Midbrain (tissue), 1 donor: ENCODE measurements at regions not wholly inside any gene's neighbourhood (a gene's known extent, or its start where the extent isn't known, plus 50 kb on each side); places are given as distances from the start of the nearest gene placed in this dataset.
"Not testable (repeated sequence)": the region's sequence is repeated elsewhere in the genome, so short reads cannot be mapped to it uniquely, and the experiment has no call there.

Source experiments
- DNase-seq: peaks from one replicate; lab custom pipeline; 2025; lab: John Stamatoyannopoulos, UW

- DNase-seq, result no peak
Measured at GRCh38 chr5:74534397-74535129, 106.0 kb downstream of the ENC1 start.

- no peak for DNase-seq
Measured at GRCh38 chr5:74530326-74531050, 110.0 kb downstream of the ENC1 start.

- no peak for DNase-seq
Measured at GRCh38 chr5:74529101-74529500, 111.4 kb downstream of the ENC1 start.

- DNase-seq, result no peak
Measured at GRCh38 chr5:74526111-74526510, 114.4 kb downstream of the ENC1 start.

- not testable (repeated sequence) for DNase-seq
Measured at GRCh38 chr5:74524767-74525166, 115.8 kb downstream of the ENC1 start.

GRCh38 chr5:74523698-74524097 is 116.8 kb downstream of the ENC1 start:
- not testable (repeated sequence) for DNase-seq

DNA sequence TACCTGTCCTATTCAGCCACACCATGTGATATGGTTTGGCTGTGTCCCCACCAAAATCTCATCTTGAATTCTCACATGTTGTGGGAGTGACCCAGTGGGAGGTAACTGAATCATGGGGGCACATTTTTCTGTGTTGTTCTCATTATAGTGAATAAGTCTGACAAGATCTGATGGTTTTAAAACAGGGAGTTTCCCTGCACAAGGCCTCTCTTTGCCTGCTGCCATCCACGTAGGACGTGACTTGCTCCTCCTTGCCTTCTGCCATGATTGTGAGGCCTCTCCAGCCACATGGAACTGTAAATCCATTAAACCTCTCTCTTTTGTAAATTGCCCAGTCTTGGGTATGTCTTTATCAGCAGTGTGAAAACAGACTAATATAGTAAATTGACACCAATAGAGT is 117.7 kb downstream of the ENC1 start:
- DNase-seq, result not testable (repeated sequence)

- DNase-seq, result peak; percentile 22
Measured at GRCh38 chr5:74521401-74521800, 119.1 kb downstream of the ENC1 start.

- DNase-seq, result no peak
Measured at GRCh38 chr5:74519679-74520078, 120.8 kb downstream of the ENC1 start.

- no peak for DNase-seq
Measured at GRCh38 chr5:74519161-74519571, 121.4 kb downstream of the ENC1 start.

- DNase-seq, result no peak
Measured at GRCh38 chr5:74517700-74518099, 122.8 kb downstream of the ENC1 start.

GRCh38 chr5:74516211-74516636 is 124.3 kb downstream of the ENC1 start:
- no peak for DNase-seq

DNA sequence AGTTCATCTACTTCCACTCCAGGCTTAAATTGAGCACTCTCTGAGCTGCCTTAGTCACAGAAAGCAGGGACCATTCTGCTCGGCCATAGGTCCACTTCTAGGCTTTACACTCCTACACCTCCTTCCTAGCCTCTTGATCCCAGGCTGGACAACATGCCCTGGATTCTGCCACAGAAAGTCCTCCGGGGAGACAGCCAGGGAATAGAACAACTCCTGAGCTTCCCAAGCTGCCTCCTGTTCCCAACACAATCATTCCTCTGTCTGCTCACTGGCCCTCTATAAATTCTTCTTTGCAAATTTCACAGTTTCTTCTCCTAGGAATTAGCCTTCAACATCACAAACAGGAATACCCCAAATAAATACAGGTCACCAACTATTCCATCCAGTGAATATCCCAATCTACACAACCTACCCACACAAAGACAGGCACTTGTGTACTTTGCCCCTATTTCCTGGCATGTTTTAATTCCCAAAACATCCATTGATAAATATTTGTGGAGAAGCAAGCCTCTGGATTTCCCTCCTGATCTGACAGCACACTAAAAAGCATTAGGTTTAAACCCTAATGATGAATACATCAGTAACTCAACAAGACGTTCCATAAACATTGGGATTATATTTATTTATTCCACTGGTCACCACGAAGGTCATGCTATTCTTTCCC is 125.5 kb downstream of the ENC1 start:
- no peak for DNase-seq

GRCh38 chr5:74511770-74512169 is 128.8 kb downstream of the ENC1 start:
- not testable (repeated sequence) for DNase-seq

DNA sequence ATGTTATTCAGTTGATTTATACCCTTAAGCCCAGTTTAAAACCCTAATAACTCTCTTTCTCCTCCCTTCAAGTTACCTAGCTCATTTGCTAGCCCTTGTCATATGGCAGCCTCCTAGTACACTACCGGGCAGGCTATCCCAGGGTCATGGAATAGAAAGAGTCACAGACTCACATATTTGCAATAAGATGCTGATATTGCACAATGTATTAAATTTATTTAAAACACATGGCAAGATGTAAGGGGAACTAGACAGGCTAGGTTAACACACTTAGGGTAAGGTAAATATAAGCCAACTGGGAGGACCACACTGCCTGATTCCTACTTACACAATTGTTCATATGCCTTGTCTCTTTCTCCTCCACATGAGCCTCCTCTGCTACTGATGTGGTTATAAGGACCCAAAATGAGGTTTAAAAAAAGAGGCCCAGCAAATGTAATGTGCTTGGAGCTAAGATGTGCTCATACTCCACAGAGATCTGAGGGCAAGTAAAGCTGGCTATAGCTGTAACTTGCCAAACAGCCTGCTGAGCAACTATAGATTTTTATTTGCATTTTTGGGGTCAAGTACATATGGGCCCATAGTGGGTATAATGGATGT is 130.0 kb downstream of the ENC1 start:
- DNase-seq, result no peak

DNA sequence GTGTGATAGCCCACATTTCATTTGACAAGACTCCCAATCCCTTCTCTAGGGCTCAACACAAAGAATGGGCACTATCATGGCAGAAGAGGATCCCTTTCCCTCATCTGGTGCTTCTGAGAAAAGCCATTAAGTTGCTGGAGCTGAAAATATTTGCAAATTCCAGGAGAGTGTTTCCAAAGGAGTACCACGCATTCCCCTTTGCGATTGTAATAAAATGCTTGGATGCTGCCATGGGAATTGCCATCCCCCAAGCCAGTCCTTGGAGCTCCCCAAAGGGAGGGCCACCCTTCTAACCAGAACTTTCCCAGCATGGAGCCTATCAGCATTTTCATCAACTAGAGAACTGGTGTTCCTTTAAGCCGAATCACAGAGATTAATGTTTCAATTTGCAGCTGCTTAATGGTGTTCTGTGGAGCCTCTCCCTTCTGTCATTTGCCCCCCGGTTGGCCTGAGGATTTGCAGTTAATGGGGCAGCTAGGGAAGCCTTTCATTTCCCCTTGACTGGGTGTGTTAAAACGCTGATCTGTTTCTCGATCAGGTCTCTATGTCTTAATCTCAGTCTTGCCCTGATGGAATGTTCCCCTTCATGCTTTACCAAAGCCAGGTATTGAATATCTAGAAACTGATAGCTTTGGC is 133.0 kb downstream of the ENC1 start:
- no peak for DNase-seq

GRCh38 chr5:74506119-74506518 is 134.4 kb downstream of the ENC1 start:
- DNase-seq, result no peak

- DNase-seq, result no peak
Measured at GRCh38 chr5:74504463-74504862, 136.1 kb downstream of the ENC1 start.

- DNase-seq, result no peak
Measured at GRCh38 chr5:74502479-74502950, 138.0 kb downstream of the ENC1 start.

GRCh38 chr5:74501674-74502478 is 138.7 kb downstream of the ENC1 start:
- DNase-seq, result no peak
